ENCODE measurements at regions not wholly inside any gene's neighbourhood (a gene's known extent, or its start where the extent isn't known, plus 50 kb on each side); places are given as distances from the start of the nearest gene placed in this dataset.
"Not testable (repeated sequence)": the region's sequence is repeated elsewhere in the genome, so short reads cannot be mapped to it uniquely, and the experiment has no call there.

DNA sequence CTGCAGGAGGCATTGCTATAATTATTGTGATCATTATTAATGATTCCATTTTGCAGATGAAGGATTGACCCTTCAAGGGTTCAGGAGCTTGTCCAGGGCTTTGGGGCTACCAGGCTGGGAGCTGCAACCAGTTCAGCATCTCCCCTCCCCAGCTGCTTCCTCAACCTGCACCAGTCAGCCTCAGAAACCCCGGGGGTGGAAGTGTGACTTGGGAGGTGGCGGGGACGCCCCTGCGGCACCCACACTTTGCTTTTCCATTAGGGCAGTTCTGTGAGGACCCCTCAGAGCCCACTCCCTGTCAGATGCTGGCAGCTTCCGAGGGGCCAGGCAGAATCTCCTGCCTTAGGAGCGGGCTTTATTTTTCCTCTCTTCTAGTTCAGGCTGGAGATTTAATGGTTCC is 85.6 kb downstream of the OLFM1 start:
- no peak for DNase-seq (ENCODE audit: low spot score)

DNA sequence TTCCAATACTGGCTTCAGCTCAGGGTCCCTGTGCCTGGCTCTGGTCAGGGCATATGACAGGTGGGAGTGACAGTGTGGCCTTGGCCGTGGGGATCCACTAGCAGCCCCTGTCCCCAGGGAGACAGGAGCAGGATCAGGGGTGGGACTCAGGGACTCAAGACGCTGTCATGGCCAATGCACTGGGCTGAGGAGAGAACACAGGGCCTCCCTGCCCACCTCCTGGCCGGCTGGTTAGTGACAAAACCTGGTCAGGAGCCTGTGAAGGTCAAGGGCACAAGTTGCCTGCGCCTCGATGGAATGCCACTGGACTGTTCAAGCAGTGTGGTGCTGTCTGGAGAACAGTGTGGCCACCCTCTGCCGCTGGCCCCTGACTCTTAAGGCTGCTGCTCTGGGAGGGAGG is 86.8 kb downstream of the OLFM1 start:
- DNase-seq (ENCODE audit: low spot score) = no peak

DNA sequence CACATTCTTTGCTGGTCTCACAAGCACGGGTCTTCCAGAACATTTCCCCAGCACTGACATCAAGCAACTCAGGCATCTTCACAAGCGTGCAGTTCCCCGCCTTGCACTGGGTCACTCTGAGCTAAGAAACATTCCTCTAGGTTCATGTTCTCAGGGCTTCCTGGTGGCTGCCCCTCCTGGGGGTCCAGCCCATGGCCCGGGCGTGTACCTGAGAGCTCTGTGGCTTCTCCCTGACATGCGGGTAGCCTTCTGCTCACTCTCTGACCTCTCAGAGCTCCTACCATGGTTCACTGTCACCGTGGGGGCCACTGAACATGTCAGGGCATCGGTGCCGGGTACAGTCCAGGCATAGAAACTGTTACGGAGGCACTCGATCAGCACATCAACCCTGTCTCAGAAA is 87.5 kb downstream of the OLFM1 start:
- no peak for DNase-seq (ENCODE audit: low spot score)

DNA sequence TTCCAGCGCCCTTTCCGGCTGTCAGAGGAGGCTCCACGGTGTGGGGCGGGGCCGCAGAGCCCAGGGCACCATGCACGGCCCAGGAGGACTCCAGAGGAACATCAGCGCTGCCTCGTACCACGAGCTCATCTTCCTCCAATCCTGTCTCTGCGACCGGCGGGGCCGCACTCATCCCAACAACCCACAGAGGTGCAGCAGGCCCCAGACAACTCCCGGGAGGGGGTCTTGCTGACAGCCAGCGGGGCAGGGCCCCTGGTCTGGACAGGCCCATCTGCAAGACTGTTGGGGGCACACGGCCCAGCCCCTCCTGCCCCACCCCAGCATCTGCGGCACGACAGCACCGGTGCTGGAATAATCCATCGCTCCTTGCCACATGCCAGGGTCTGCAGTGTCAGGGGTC is 88.8 kb downstream of the OLFM1 start:
- DNase-seq (ENCODE audit: low spot score) = no peak

DNA sequence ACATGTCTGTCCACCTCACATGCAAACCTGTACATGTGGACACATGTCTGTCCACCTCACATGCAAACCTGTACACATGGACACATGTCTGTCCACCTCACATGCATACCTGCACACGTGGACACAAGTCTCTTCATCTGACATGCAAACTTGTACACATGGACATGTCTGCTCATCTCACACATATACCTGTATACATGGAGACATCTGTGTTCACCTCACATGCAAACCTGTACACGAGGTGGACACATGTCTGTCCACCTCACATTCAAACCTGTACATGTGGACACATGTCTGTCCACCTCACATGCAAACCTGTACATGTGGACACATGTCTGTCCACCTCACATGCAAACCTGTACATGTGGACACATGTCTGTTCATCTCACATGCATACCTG is 90.1 kb downstream of the OLFM1 start:
- DNase-seq (ENCODE audit: low spot score) = not testable (repeated sequence)

DNA sequence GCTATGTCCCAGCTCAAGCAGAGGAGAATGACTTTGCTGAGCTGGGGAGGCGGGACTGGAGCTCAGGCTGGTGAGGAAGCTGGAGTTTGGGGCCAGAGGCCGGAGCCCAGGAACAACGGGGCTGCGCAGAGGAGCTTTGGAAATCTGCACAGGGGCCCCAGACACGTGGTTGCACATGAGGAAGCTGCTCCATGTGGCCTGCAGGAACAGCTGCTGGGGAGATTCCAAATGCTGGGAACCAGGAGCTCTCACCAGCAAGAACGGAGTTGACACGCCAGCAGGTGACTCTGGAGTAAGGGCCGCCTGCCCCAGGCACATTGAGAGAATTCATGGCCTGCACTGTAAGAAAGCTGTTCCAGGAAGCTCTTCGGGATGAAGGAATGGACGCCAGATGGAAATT is 91.0 kb downstream of the OLFM1 start:
- no peak for DNase-seq (ENCODE audit: low spot score)

DNA sequence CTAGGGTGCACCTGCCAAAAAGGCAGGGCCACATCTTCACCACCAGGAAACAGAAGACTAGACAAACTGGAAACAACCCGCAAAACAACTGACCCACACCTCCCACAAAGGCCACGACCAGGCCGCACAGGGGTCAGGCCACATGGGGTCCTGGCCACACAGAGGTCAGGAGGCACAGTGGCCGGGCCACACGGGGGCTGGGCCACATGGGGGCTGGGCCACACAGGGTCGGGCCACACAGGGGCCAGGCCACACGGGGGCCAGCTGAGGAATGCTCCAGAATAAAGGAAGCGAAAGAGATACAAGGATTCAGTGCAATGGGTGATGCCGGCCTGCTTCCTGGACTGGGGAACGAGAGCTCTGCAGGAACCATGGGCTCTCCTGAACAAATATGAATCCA is 91.6 kb downstream of the OLFM1 start:
- no peak for DNase-seq (ENCODE audit: low spot score)

DNA sequence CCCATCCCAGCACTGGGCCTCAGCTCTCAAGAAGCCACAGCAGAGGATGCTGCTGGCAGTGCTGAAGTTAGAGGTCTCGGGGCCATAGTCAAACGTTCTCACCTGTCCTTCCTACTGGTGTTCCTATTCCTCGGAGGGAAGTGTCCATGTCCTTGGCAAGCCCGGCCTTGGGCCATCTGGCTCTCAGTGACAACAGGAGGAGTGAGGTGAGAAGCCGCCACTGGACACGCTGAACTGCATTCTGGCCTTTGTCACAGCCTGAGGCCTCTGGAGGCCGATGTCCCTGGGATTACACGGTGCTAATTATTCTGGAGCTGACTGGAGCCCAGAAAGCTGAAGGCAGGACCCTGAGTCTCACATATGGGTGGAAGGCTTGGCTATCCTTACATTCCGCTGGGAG is 92.5 kb downstream of the OLFM1 start:
- DNase-seq (ENCODE audit: low spot score) = no peak

DNA sequence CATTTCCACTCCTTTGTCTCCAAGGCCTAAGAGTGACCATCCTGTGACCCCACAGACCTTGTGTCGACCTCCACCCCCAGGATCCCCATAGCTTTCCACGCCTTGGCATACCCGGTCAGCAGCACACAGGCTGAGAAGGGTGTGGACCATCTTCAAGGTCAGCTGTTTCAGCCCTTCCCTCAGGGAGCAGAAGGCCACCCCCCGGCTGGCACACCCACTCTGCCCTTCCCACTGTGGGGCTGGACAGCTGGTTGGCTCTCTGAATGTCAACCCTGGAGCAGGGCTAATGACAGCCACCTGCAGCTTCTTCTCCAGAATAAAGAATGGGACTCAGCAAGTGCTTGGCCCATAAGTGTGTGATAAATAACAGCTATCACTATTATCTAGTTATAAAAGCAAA is 93.1 kb downstream of the OLFM1 start:
- DNase-seq (ENCODE audit: low spot score) = no peak

DNA sequence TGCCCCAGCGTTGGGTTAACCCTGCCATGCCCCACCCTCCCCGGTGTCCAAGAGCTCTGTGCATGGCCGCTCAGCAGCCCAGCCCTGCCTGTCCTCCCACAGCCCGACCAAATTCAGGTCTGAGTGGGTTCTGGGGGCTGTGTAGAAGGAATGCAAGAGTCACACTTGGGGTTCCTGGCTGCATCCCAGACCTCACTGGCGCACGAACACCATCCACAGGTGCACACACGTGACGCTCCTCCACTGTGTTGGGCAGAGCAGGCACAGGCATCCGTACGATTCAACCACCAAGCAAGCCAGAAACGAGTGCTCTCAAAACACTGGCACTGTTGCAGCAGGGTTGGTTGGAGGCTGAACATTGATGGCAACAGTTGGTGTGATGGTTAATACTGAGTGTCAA is 93.9 kb downstream of the OLFM1 start:
- peak; percentile 22 for DNase-seq (ENCODE audit: low spot score)

DNA sequence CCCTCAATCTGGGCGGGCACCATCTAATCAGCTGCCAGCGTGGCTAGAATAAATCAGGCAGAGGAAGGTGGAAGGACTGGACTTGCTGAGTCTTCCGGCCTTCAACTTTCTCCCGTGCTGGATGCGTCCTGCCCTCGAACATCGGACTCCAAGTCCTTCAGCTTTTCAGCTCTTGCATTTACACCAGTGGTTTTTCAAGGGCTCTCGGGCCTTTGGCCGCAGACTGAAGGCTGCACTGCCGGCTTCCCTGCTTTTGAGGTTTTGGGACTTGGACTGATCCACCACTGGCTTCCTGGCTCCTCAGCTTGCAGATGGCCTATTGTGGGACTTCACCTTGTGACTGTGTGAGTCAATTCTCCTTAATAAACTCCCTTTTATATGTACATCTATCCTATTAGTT is 94.4 kb downstream of the OLFM1 start:
- DNase-seq (ENCODE audit: low spot score) = not testable (repeated sequence)

DNA sequence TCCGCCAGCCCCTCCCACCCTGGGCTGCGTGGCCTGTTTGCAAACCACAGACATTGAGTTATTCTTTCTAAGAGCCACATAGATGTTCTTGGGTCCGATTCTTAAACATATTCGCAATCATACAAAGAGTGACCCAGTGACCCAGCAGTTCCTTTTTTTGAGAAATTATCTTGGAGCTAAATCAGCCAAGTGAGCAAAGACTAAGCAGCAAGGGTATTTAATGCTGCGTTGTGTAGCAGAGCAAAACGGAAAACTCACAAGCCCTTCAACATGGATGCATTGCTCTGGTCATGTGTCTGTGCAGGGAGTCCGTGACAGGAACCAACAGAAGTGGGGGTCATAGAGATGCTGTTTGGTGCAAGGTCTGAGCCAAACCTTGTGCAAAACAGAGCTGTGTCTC is 95.6 kb downstream of the OLFM1 start:
- no peak for DNase-seq (ENCODE audit: low spot score)

DNA sequence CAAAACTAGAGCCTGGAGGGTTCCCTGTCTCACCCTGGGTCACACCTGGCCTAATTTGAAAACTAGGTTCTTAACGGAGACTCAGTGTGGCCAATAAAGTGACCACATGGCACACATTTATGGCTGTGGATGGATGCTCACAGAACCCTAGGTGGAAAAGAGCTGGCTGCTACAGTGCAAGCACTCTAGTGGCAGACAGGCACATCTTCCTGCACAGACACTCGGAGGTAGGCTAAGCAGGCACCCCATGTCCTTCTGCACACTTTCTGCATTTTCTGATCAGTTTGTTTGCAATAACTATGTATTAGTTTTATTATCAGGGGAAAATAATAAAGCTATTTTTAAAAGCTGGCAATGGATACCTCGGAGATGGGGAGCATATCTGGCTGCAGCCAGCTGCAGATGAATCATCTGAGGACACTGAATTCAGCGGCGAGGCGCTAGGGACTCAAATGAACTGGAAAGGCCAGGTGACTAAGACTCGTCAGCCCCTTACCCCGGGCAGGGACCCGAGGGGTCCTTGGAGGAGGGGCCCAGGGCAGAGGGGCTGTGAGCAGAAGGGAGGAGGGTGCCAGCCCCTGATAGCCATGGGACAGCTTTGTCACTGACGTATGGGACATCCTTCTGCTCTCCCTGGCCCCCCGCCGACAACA is 96.2 kb downstream of the OLFM1 start:
- DNase-seq (ENCODE audit: low spot score) = no peak

DNA sequence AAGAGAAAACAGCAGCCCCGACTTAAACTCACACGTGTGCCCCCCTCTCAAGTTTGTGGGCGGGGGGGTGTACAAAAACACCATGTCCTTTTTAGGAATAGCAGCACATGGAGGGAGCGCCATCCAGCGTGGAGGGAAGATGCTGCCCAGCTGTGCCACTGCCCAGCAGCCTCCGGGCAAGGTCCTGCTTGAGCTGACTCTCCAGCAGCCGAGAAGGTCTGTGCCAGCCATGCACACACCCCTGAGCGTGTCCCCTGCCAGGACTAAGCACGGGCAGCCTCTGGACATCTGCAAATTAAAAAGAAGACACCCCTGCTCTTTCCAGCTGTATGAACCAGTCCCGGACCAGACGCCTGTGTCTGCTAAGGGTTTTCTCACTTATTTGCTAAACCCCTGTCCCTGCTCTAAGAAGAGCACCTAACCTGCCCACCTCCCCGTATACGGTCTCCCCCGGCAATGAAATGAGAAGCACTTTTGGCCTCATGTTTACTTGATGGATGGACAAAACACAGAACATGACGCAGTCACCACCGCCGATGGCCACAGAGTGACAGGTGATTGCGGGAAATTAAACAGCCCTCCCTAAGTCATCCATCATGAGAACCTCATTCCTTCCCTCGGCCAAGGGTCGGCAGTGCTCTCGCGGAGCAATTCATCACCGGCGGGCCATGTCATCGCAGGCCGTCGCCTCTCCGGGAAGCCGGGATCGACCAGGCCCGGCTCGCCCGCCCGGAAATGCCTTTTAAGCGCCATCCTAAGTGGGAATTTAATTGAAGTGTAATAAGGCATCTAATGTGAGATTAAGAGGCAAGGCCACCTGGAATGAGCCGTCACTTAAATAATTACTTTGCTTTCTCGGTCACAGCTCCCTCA is 96.9 kb downstream of the OLFM1 start:
- no peak for DNase-seq (ENCODE audit: low spot score)

DNA sequence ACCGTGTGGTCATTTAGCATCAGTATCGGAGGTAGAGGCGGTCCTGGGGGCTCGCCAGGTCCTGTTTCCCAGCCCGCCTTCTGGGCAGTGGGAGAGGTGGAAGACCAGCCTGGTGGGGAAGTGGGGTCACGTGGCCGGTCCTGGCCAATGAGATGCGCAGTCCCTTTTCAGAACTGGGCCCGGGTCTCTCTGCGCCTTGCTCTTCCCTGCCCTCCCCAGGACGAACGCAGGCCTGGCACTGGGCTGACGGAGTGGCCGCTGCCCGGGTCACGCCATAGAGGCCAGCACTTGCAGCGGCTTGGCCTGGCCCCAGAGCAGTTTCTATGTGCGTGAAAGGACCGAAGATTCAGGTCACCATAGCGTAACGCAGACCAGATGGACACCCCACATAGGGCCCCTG is 97.6 kb downstream of the OLFM1 start:
- no peak for DNase-seq (ENCODE audit: low spot score)

DNA sequence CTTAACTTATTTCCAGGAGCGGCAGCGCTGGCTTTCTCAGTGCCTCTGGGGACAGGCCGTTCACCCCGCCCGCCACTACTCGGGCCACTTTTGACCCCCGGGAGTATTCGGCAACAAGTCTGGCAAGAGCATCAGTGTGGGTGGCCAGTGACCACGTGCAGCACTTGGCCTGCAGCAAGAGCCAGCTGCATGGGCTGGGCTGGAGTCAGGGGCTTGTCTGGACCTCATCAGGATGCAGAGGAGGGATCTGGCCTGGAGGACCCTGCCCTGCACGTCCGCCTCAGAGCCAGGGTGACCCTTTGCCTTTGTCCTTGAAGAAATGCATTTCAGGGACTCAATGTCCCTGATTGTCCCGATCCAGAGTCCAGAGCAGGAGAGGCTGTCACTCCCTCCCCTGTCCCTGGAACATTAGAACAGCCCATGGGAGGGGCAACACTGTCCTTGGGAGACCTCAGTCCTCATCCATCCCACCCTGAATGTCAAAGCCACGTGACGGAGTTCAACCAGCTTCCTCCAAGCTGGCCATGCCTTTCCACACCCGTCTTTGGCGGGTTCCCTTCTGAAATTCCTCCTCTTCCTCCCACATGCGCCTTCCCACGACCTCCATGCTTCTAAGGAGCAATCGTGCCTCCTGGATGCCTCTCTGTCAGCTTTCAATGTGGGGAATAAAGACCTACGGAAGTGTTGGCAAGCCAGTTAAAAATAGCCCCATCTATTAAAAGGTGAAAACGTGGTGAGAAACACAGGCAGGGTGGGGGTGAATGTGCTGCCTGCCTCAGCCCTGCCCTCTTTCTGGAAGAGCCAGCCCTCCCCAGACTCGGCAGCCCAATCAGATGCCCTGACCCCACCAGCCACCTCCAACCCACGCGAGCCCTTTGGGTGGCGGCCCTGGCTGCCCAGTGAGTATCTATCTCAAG is 99.0 kb downstream of the OLFM1 start:
- no peak for DNase-seq (ENCODE audit: low spot score)

DNA sequence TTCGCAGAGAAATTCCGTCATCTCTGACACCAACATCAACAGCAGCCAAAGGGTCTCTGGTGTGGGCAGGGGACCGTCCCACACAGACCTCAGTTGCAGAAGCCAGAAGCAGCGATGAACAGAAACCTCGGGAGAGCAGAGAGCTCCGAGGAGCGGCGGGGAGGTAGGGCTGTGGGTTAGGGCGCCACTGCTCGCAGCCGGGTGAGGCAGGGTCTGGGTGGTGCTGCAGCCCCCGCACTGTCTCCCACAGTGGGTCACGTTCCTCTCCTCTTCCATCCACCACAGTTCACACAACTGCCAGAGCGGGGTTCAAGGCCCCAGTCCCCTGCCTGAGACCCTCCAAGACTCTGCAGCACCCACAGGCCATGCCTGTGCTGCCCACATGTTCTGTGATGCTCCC is 99.9 kb downstream of the OLFM1 start:
- DNase-seq (ENCODE audit: low spot score) = no peak

DNA sequence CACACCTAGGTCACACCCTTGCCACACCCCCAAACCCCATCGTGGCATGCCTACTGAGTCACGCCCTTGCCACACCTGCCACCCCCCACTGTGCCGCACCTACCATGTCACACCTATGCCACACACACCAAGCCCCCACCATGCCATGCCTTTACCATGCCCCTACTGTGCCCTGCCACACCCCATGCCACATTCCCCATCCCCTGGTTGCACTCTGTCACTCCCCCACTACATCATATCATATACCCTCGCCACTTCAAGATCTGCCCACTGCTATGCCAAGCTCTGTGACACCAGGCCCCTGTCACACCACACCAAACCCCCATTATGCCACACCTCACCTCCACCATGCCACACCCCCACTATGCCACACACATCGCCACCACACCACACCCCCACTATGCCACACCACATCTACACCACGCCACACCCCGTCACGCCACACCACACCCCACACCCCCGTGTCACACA is 101.2 kb downstream of the OLFM1 start:
- DNase-seq (ENCODE audit: low spot score) = no peak

DNA sequence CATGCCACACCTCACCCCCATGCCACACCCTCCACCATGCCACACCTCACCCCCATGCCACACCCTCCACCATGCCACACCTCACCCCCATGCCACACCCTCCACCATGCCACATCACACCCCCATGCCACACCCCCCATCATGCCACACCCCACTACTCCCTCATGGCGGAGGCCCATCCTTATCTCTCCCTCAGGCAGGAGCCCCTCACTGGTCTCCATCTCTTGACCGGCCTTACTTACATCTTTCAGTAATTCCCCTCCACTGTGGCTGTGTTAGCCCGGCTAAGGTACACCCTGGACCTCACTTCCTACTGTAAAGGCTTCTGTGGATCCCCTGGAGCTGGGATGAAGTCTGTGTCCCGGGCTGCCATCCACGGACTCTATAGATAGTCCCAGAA is 102.0 kb downstream of the OLFM1 start:
- DNase-seq (ENCODE audit: low spot score) = no peak

DNA sequence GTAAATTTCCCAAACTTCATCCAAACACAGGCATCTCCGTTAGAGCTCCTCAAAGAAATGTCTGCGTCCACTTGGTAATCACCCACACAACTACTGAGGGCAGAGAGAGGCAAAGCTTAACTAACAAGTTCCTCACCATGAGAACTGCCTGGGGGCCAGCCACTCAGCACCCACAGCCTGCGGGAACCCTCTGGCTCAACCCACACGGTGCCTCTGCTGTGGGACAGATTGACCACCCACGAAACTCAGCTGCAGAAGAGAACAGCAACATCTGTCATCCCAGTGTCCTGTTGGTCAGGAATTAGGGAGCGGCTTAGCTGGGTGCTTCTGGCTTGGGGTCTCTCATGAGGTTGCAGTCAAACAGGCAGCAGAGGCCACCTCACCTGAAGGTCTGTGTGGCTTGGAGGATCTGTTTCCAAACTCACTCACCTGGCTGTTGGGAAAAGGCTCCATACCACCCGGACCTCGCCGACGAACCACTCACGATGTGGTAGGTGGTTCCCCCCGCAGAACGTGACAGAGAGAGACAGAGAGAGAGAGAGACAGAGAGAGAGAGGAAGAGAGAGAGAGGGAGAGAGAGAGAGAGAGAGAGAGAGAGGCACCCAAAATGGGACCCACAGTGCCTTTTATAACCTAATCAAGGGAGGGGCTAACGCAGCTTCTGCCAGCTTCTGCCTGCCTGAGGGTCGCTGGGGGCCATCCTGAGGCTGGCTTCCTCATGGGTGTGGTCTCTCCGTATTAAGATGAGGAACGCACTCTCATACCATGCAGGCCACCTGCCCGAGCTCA is 103.5 kb downstream of the OLFM1 start:
- DNase-seq (ENCODE audit: low spot score) = no peak

DNA sequence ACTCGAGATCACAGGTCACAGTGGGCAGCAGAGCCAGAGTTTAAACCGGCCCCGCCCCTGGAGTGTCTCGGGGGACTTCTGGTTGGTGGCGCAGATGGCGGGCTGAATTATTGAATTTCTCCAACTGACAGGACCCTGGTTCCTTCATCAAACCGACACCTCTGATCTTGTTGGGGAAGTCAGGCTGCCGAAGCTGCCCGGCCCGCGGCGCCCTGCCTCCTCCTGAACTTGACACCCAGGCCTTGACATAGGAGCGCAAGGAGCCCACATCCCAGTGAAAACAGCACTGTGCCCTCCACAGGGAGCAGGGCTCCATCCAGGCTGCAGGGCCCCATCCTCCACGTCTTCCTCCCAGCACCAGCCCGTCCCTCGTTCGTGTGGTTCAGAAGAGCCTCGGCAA is 105.2 kb downstream of the OLFM1 start:
- DNase-seq (ENCODE audit: low spot score) = no peak

DNA sequence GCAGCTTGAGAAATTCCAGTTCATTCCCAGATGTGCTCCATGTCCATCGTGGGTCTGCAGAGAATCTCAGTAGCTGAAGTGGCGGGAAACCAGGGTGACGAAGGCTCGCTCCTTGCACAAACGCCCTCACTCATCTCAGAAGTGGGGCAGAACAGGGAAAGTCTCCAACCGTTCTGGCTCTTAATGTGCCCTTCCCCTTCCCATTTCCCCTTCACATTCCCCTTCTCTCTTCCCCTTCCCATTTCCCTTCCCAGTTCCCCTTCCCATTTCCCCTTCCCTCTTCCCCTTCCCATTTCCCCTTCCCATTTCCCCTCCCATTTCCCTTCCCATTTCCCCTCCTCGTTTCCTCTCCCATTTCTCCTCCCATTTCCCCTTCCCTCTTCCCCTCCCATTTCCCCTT is 108.5 kb downstream of the OLFM1 start:
- not testable (repeated sequence) for DNase-seq (ENCODE audit: low spot score)

All from Ammon's horn (tissue), 1 donor.